HepG2 (cell line): ENCODE measurements at regions not wholly inside any gene's neighbourhood (a gene's known extent, or its start where the extent isn't known, plus 50 kb on each side); places are given as distances from the start of the nearest gene placed in this dataset.

ENCODE experiments used
- ATAC-seq: fragments of 200-7000 bp; cut with Tn5 transposase; 3 replicates; pipeline ENCODE4 v1.9.1; 2020; ENCODE audit warnings: mild to moderate bottlenecking, moderate library complexity
- BruUV-seq: library from RNA; stranded (reverse); fragments of 400-500 nt; replicated peaks from 2 replicates; lab custom pipeline; 2021; lab: Mats Ljungman, UMichigan
- CTCF ChIA-PET: fragments of 300-600 bp; formaldehyde crosslinking; extraction: SDS; loops from one replicate; lab custom pipeline; 2021; ENCODE audit warnings: low total read pairs, inconsistent platforms, low intra/inter-chr PET ratio; lab: Yijun Ruan, JAX
- POLR2A ChIA-PET: fragments of 350-600 bp; sonication (Branson Sonifier 250); formaldehyde crosslinking; loops from one replicate; lab custom pipeline; 2020; ENCODE audit warnings: antibody characterized with exemption, inconsistent platforms; lab: Yijun Ruan, JAX
- DNase-seq: peaks from one replicate; pipeline ENCODE4 v3.0.0-alpha.2; 2015; ENCODE audit warnings: low spot score
- FAIRE-seq: peaks from 3 replicates; lab custom pipeline; 2011; peaks lifted over from hg19 to GRCh38; lab: Jason Lieb, UNC
- H2AFZ ChIP-seq: one replicate; pipeline ENCODE4 v1.6.1; 2011; ENCODE audit warnings: low read length, inconsistent platforms
- H3K27ac ChIP-seq: fragments of 300-600 bp; 3 replicates; pipeline ENCODE4 v1.8.0; 2011; ENCODE audit warnings: mixed run types, mild to moderate bottlenecking, mixed read lengths, low read length, inconsistent platforms; ENCODE audit not compliant: insufficient read depth; ENCODE audit errors: extremely low read length
- H3K27me3 ChIP-seq, 2 experiments: fragments of 200-600 bp in 1 of 2; 2 replicates in 1 of 2; 3 replicates in 1 of 2; pipeline versions ENCODE4 v1.6.0 to v1.8.0; 2011; ENCODE audit warnings: low read length in 2 of 2, mild to moderate bottlenecking in 2 of 2, moderate library complexity in 2 of 2, inconsistent platforms in 1 of 2; ENCODE audit not compliant: insufficient read depth in 2 of 2, control insufficient read depth in 1 of 2
- H3K36me3 ChIP-seq, 2 experiments: fragments of 200-600 bp in 1 of 2; replicated peaks in 1 of 2; 2 replicates in 1 of 2; 3 replicates in 1 of 2; pipeline versions ENCODE4 v1.5.1 to v1.8.0; 2011; ENCODE audit warnings: low read length in 2 of 2, inconsistent platforms in 1 of 2; ENCODE audit not compliant: insufficient read depth in 2 of 2, control insufficient read depth in 1 of 2
- H3K4me1 ChIP-seq: 2 replicates; pipeline ENCODE4 v1.5.1; 2012; ENCODE audit warnings: low read length, inconsistent platforms; ENCODE audit not compliant: insufficient read depth
- H3K4me2 ChIP-seq: 2 replicates; pipeline ENCODE4 v1.6.0; 2011; ENCODE audit warnings: low read depth, low read length, inconsistent platforms
- H3K4me3 ChIP-seq, 3 experiments: fragments of 200-600 bp in 1 of 3; sonication (generic), shearing (Covaris generic) in 1 of 3; replicated peaks in 1 of 3; 2 replicates each; pipeline ENCODE4 v1.5.1; 2011 to 2016; ENCODE audit warnings: low read length in 3 of 3, inconsistent platforms in 2 of 3, low read depth in 2 of 3, mild to moderate bottlenecking in 2 of 3, control low read depth in 1 of 3, mixed read lengths in 1 of 3; ENCODE audit not compliant: insufficient read depth in 1 of 3
- H3K79me2 ChIP-seq: one replicate; pipeline ENCODE4 v1.6.1; 2011; ENCODE audit warnings: low read length, inconsistent platforms; ENCODE audit not compliant: insufficient read depth
- H3K9ac ChIP-seq: 2 replicates; pipeline ENCODE4 v1.6.0; 2011; ENCODE audit warnings: mild to moderate bottlenecking, low read depth, low read length, inconsistent platforms; ENCODE audit not compliant: insufficient read depth
- H3K9me3 ChIP-seq: 2 replicates; pipeline ENCODE4 v1.5.1; 2012; ENCODE audit warnings: mild to moderate bottlenecking, low read length
- H4K20me1 ChIP-seq: 2 replicates; pipeline ENCODE4 v1.6.0; 2011; ENCODE audit warnings: inconsistent platforms, mild to moderate bottlenecking, low read length, moderate library complexity; ENCODE audit not compliant: insufficient read depth
- ATRX ChIP-seq: sonication (generic); formaldehyde crosslinking; IDR thresholded peaks from 2 replicates; pipeline ENCODE4 v1.4.0; 2020; ENCODE audit warnings: missing genetic modification reagents, borderline replicate concordance
- FIP1L1 ChIP-seq: fragments of 200-400 bp; formaldehyde crosslinking; IDR thresholded peaks from 2 replicates; pipeline ENCODE4 v1.6.1; 2018; ENCODE audit warnings: low read depth, mild to moderate bottlenecking, low read length, moderate library complexity, borderline replicate concordance; ENCODE audit not compliant: insufficient read depth
- NBN ChIP-seq: fragments of 450-650 bp; conservative IDR thresholded peaks from 2 replicates; pipeline ENCODE4 v1.6.1; 2017
- RBAK ChIP-seq: sonication (generic); formaldehyde crosslinking; IDR thresholded peaks from 2 replicates; pipeline ENCODE4 v1.5.1; 2020; ENCODE audit warnings: mild to moderate bottlenecking, missing genetic modification reagents
- SP2 ChIP-seq: sonication (generic); formaldehyde crosslinking; IDR thresholded peaks from 2 replicates; pipeline ENCODE4 v1.5.1; 2020; ENCODE audit warnings: mild to moderate bottlenecking, missing genetic modification reagents
- U2AF2 ChIP-seq: fragments of 200-400 bp; formaldehyde crosslinking; IDR thresholded peaks from 2 replicates; pipeline ENCODE4 v1.6.1; 2017; ENCODE audit warnings: low read depth, mild to moderate bottlenecking, low read length
- ZBTB25 ChIP-seq: IDR thresholded peaks from 2 replicates; pipeline ENCODE4 v1.6.1; 2018; ENCODE audit warnings: missing genetic modification reagents
- ZMYM2 ChIP-seq: sonication (generic); formaldehyde crosslinking; IDR thresholded peaks from 2 replicates; pipeline ENCODE4 v1.8.0; 2022; ENCODE audit warnings: mild to moderate bottlenecking, missing genetic modification reagents
- WGBS: methylation state at CpG from one replicate; pipeline ENCODE4 v1.1.6; 2017; ENCODE audit warnings: low lambda C conversion rate; 5-methylcytosine and 5-hydroxymethylcytosine counted together
- in situ Hi-C: cut with HindIII; loops from 2 replicates; pipeline ENCODE4 v1.10.0; 2017; ENCODE audit warnings: low pct_unique_long_range_greater_than_20kb; ENCODE audit not compliant: extremely low pct_ligation_motif_present
- intact Hi-C: fragments of 100-400 bp; cut with micrococcal nuclease; formaldehyde crosslinking; loops from one replicate; pipeline ENCODE4 v1.10.0; 2022; ENCODE audit not compliant: unreplicated experiment
- TF ChIP-seq, protein P1 (sequence below): sonication (generic); formaldehyde crosslinking; IDR thresholded peaks from 2 replicates; pipeline ENCODE4 v1.5.1; 2020; ENCODE audit warnings: missing genetic modification reagents, mild to moderate bottlenecking, borderline replicate concordance

DNA sequence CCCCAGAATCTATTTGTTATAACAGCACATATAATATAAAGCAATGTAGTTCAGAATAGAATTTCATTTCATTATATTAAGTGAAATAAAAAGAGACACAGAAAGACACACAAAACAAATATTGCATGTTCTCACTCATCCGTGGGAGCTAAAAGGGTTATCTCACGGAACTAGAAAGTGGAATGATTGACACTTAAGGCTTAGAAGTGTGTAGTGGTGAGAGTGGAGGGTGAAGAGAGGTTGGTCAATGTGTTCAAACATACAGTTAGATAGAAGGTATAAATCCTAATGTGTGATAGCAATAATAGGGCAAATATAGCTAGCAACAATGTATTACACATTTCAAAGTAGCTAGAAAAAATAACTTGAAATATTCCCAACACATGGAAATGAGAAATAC lies 1001.7 kb upstream of the TMPRSS15 start:
- Histone ChIP-seq H3K27me3 (no peaks in the 10 kb centered on the region), H3K9me3 (peaks cover 75% of the 10 kb centered on the region), H3K9ac (no peak overlapping the region), H4K20me1 (no peaks in the 10 kb centered on the region), H3K4me2 (no peak overlapping the region), H3K27ac (no peak overlapping the region), H3K79me2 (no peaks in the 10 kb centered on the region), H2AFZ (no peak overlapping the region), H3K4me3 (no peak overlapping the region), H3K36me3 (no peaks in the 10 kb centered on the region), H3K4me1 (no peaks in the 10 kb centered on the region)
- DNase-seq (no peak), ATAC-seq (no peak), FAIRE-seq (no peak)
- CTCF ChIA-PET: no interaction called here
- in situ Hi-C loops: no loop called here
- intact Hi-C loops: no loop called here
- no TSS peak for BruUV-seq
- WGBS: 0% methylated on average over 2 of the region's 2 CpGs
- POLR2A ChIA-PET: no interaction called here
- TF ChIP-seq, protein P1, sequence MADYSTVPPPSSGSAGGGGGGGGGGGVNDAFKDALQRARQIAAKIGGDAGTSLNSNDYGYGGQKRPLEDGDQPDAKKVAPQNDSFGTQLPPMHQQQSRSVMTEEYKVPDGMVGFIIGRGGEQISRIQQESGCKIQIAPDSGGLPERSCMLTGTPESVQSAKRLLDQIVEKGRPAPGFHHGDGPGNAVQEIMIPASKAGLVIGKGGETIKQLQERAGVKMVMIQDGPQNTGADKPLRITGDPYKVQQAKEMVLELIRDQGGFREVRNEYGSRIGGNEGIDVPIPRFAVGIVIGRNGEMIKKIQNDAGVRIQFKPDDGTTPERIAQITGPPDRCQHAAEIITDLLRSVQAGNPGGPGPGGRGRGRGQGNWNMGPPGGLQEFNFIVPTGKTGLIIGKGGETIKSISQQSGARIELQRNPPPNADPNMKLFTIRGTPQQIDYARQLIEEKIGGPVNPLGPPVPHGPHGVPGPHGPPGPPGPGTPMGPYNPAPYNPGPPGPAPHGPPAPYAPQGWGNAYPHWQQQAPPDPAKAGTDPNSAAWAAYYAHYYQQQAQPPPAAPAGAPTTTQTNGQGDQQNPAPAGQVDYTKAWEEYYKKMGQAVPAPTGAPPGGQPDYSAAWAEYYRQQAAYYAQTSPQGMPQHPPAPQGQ (CRISPR knock-in tag): no peak
- TF ChIP-seq SP2 (CRISPR knock-in tag) (no peak), ATRX (CRISPR knock-in tag) (no peak), U2AF2 (no peak), FIP1L1 (no peak), ZMYM2 (CRISPR knock-in tag) (no peak), ZBTB25 (CRISPR knock-in tag) (no peak), RBAK (no peak), NBN (no peak)
